Activated CD8-positive, alpha-beta memory T cell treated with anti-CD3 and anti-CD28 coated beads, Interleukin-2, amount 50 U/mL, for 1 hour (primary cell): ENCODE measurements at regions not wholly inside any gene's neighbourhood (a gene's known extent, or its start where the extent isn't known, plus 50 kb on each side); places are given as distances from the start of the nearest gene placed in this dataset.

Experiments
- DNase-seq: peaks from one replicate; pipeline ENCODE4 v3.0.0-alpha.2; 2020; ENCODE audit errors: extremely low read depth

- no peak for DNase-seq
These were observed 49.7 kb downstream of the CYRIA start for GRCh38 chr2:16615687-16616615.

- no peak for DNase-seq
These were observed 50.4 kb downstream of the CYRIA start for GRCh38 chr2:16615246-16615645.

GRCh38 chr2:16614314-16614860, 51.2 kb downstream of the CYRIA start:
- no peak for DNase-seq

GRCh38 chr2:16613539-16614011, 52.1 kb downstream of the CYRIA start:
- no peak for DNase-seq

GRCh38 chr2:16612490-16612889, 53.1 kb downstream of the CYRIA start:
- DNase-seq, result no peak

GRCh38 chr2:16609786-16610185, 55.8 kb downstream of the CYRIA start:
- no peak for DNase-seq

GRCh38 chr2:16608661-16609643, 56.7 kb downstream of the CYRIA start:
- peak; percentile 39 for DNase-seq

GRCh38 chr2:16607301-16607700, 58.3 kb downstream of the CYRIA start:
- DNase-seq, result no peak

GRCh38 chr2:16604236-16604635, 61.4 kb downstream of the CYRIA start:
- no peak for DNase-seq

- no peak for DNase-seq
These were observed 74.2 kb downstream of the CYRIA start for GRCh38 chr2:16591370-16591933.

GRCh38 chr2:16589465-16589864, 76.2 kb downstream of the CYRIA start:
- no peak for DNase-seq

- no peak for DNase-seq
These were observed 77.1 kb downstream of the CYRIA start for GRCh38 chr2:16588565-16588964.

GRCh38 chr2:16587601-16588000, 78.0 kb downstream of the CYRIA start:
- DNase-seq, result no peak

- DNase-seq, result no peak
These were observed 80.7 kb downstream of the CYRIA start for GRCh38 chr2:16584824-16585540.

- no peak for DNase-seq
These were observed 81.5 kb downstream of the CYRIA start for GRCh38 chr2:16584084-16584483.

- no peak for DNase-seq
These were observed 84.4 kb downstream of the CYRIA start for GRCh38 chr2:16581241-16581640.

- no peak for DNase-seq
These were observed 87.6 kb downstream of the CYRIA start for GRCh38 chr2:16578081-16578480.

GRCh38 chr2:16570516-16570915, 95.1 kb downstream of the CYRIA start:
- DNase-seq, result no peak

- no peak for DNase-seq
These were observed 96.4 kb downstream of the CYRIA start for GRCh38 chr2:16568998-16569784.

- no peak for DNase-seq
These were observed 98.9 kb downstream of the CYRIA start for GRCh38 chr2:16566701-16567100.
